ENCODE measurements at regions not wholly inside any gene's neighbourhood (a gene's known extent, or its start where the extent isn't known, plus 50 kb on each side); places are given as distances from the start of the nearest gene placed in this dataset.

- Histone ChIP-seq H3K27me3 (replicated peaks; ENCODE audit: insufficient read depth, low read depth, low read length, poor library complexity) (no peaks in the 10 kb centered on the region), H3K4me3 (ENCODE audit: low read depth, low read length, poor library complexity, severe bottlenecking) (no peak overlapping the region), H3K36me3 (ENCODE audit: insufficient read depth, low read length, poor library complexity, severe bottlenecking) (no peaks in the 10 kb centered on the region), H3K4me1 (ENCODE audit: insufficient read depth, low read length, poor library complexity, severe bottlenecking) (no peaks in the 10 kb centered on the region), H3K27ac (ENCODE audit: low read depth, low read length, poor library complexity, severe bottlenecking) (no peak overlapping the region), H3K9me3 (ENCODE audit: low read depth, low read length, poor library complexity, severe bottlenecking) (no peaks in the 10 kb centered on the region)
- intact Hi-C loops (cut with micrococcal nuclease; ENCODE audit: unreplicated experiment): no loop called here
- ChIA-PET POLR2A (ENCODE audit: low non-redundant PET) (no interaction called here), CTCF (no interaction called here)
- no peak for TF ChIP-seq EZH2 (IDR thresholded peaks at IDR 0.05; ENCODE audit: borderline replicate concordance, low read depth, low read length, poor library complexity, severe bottlenecking)
- TF ChIP-seq, protein P1, sequence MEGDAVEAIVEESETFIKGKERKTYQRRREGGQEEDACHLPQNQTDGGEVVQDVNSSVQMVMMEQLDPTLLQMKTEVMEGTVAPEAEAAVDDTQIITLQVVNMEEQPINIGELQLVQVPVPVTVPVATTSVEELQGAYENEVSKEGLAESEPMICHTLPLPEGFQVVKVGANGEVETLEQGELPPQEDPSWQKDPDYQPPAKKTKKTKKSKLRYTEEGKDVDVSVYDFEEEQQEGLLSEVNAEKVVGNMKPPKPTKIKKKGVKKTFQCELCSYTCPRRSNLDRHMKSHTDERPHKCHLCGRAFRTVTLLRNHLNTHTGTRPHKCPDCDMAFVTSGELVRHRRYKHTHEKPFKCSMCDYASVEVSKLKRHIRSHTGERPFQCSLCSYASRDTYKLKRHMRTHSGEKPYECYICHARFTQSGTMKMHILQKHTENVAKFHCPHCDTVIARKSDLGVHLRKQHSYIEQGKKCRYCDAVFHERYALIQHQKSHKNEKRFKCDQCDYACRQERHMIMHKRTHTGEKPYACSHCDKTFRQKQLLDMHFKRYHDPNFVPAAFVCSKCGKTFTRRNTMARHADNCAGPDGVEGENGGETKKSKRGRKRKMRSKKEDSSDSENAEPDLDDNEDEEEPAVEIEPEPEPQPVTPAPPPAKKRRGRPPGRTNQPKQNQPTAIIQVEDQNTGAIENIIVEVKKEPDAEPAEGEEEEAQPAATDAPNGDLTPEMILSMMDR (conservative IDR thresholded peaks at IDR 0.05; ENCODE audit: low read depth, low read length): no peak
- BruUV-seq (replicated peaks): no TSS peak
- no peak for DNase-seq (ENCODE audit: low spot score)
These were observed 379.8 kb upstream of the TMEFF2 start for GRCh38 chr2:192574552-192574951.

- POLR2A ChIA-PET (ENCODE audit: low non-redundant PET): no interaction called here
- Histone ChIP-seq H3K4me1 (ENCODE audit: insufficient read depth, low read length, poor library complexity, severe bottlenecking) (no peaks in the 10 kb centered on the region), H3K4me3 (ENCODE audit: low read depth, low read length, poor library complexity, severe bottlenecking) (no peak overlapping the region), H3K36me3 (ENCODE audit: insufficient read depth, low read length, poor library complexity, severe bottlenecking) (no peaks in the 10 kb centered on the region), H3K27ac (ENCODE audit: low read depth, low read length, poor library complexity, severe bottlenecking) (no peak overlapping the region), H3K9me3 (ENCODE audit: low read depth, low read length, poor library complexity, severe bottlenecking) (no peaks in the 10 kb centered on the region), H3K27me3 (replicated peaks; ENCODE audit: insufficient read depth, low read depth, low read length, poor library complexity) (no peaks in the 10 kb centered on the region)
- no TSS peak for BruUV-seq (replicated peaks)
- CTCF ChIA-PET: no interaction called here
- intact Hi-C loops (cut with micrococcal nuclease; ENCODE audit: unreplicated experiment): no loop called here
- TF ChIP-seq, protein P1 (conservative IDR thresholded peaks at IDR 0.05; ENCODE audit: low read depth, low read length): no peak
- no peak for TF ChIP-seq EZH2 (IDR thresholded peaks at IDR 0.05; ENCODE audit: borderline replicate concordance, low read depth, low read length, poor library complexity, severe bottlenecking)
- no peak for DNase-seq (ENCODE audit: low spot score)
These were observed 376.9 kb upstream of the TMEFF2 start for GRCh38 chr2:192571636-192572035.

- intact Hi-C loops (cut with micrococcal nuclease; ENCODE audit: unreplicated experiment): no loop called here
- H3K9me3 ChIP-seq (ENCODE audit: low read depth, low read length, poor library complexity, severe bottlenecking): no peaks in the 10 kb centered on the region
- no TSS peak for BruUV-seq (replicated peaks)
- no peak overlapping the region for H3K4me3 ChIP-seq (ENCODE audit: low read depth, low read length, poor library complexity, severe bottlenecking)
- no peaks in the 10 kb centered on the region for H3K27me3 ChIP-seq (replicated peaks; ENCODE audit: insufficient read depth, low read depth, low read length, poor library complexity)
- ChIA-PET POLR2A (ENCODE audit: low non-redundant PET) (no interaction called here), CTCF (no interaction called here)
- no peaks in the 10 kb centered on the region for H3K36me3 ChIP-seq (ENCODE audit: insufficient read depth, low read length, poor library complexity, severe bottlenecking)
- no peaks in the 10 kb centered on the region for H3K4me1 ChIP-seq (ENCODE audit: insufficient read depth, low read length, poor library complexity, severe bottlenecking)
- H3K27ac ChIP-seq (ENCODE audit: low read depth, low read length, poor library complexity, severe bottlenecking): no peak overlapping the region
- TF ChIP-seq, protein P1 (conservative IDR thresholded peaks at IDR 0.05; ENCODE audit: low read depth, low read length): no peak
- no peak for TF ChIP-seq EZH2 (IDR thresholded peaks at IDR 0.05; ENCODE audit: borderline replicate concordance, low read depth, low read length, poor library complexity, severe bottlenecking)
- no peak for DNase-seq (ENCODE audit: low spot score)
These were observed 376.1 kb upstream of the TMEFF2 start for GRCh38 chr2:192570788-192571187.
